Coronary artery (tissue), 2 donors: ENCODE measurements at regions not wholly inside any gene's neighbourhood (a gene's known extent, or its start where the extent isn't known, plus 50 kb on each side); places are given as distances from the start of the nearest gene placed in this dataset.
A peak's percentile ranks its signal among the peaks of the same experiment; 100 is the strongest.

Experiments used
- DNase-seq: peaks from one replicate; pipeline ENCODE4 v3.0.0-alpha.2; 2017; ENCODE audit warnings: low spot score
- H3K27ac ChIP-seq, 2 donors: fragments of 200-600 bp; sonication (generic); one replicate each; pipeline ENCODE4 v1.5.1; 2016 to 2019
- H3K4me3 ChIP-seq: fragments of 200-600 bp; sonication (generic); 2 replicates; pipeline ENCODE4 v1.5.1; 2016; ENCODE audit warnings: mild to moderate bottlenecking, moderate library complexity
- CTCF ChIP-seq: fragments of 200-600 bp; sonication (generic); IDR thresholded peaks from one replicate; pipeline ENCODE4 v1.5.1; 2019; ENCODE audit warnings: antibody characterized with exemption

DNA sequence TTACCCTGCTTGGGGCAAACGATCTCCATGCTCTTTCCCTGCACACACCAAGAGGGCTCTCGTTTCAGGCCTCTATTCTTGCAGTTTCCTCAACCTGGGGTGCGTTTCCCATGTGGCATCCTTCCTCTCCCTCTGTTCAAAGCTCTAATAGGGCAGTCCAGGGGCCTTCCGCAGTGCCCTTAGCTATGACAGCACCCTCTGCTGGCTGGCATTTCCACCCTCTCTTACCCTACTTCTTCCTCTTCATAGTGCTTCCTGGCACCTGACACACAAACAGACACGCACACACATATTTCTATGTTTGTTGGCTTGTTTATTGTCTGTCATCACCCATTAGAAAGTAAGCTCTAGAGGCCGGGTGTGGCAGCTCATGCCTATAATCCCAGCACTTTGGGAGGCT is 294.0 kb downstream of the CLIC5 start:
- Histone ChIP-seq H3K4me3 (no peak overlapping the region), H3K27ac (no peak overlapping the region)
- no peak for DNase-seq
- no peak for TF ChIP-seq CTCF

GRCh38 chr6:45718871-45719270 is 296.8 kb downstream of the CLIC5 start:
- no peak overlapping the region for H3K27ac ChIP-seq
- no peak overlapping the region for H3K4me3 ChIP-seq
- no peak for DNase-seq
- no peak for TF ChIP-seq CTCF

DNA sequence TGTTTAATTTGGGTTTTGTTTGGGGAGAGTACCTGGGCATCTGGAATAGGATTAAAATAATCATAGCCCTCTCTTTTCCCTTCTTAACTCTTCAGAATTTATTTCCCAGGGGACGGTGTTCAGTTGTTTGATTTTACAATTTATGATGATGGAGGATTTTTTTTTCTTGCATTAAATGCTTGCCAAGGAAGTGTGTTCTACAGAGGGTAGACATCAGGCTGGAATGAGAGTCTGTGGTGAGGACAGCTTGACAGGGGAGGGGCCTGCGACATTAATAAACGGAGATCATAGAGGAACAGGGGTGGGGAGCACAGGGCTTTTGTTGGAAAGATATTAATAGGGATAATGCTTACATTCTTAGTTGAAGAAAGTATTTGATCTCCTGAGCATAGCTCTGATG is 297.5 kb downstream of the CLIC5 start:
- H3K4me3 ChIP-seq: no peak overlapping the region
- no peak for DNase-seq
- no peak for TF ChIP-seq CTCF
- no peak overlapping the region for H3K27ac ChIP-seq

- Histone ChIP-seq H3K27ac (no peak overlapping the region), H3K4me3 (no peak overlapping the region)
- TF ChIP-seq CTCF: no peak
- DNase-seq: no peak
Measured at GRCh38 chr6:45717715-45718114, 297.9 kb downstream of the CLIC5 start.

DNA sequence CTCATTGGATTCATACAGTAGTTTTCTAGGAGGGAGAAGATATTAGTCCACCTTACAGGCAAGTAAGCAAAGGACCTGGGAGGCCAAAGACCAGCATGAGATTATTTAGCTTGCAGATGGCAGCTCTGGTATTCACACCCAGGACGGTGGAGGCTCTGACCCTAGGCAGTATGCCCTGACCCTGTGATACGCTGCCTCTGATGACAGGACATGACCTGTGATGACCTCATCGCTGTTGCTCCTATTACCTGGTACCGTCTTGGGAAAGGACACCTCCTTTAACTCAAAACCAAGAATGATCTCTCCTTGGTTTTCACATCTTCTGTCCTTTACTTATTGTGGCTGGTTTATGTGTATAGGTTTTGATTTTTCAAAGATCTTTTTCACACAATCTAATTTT is 298.6 kb downstream of the CLIC5 start:
- Histone ChIP-seq H3K27ac (no peak overlapping the region), H3K4me3 (no peak overlapping the region)
- DNase-seq: no peak
- TF ChIP-seq CTCF: no peak

DNA sequence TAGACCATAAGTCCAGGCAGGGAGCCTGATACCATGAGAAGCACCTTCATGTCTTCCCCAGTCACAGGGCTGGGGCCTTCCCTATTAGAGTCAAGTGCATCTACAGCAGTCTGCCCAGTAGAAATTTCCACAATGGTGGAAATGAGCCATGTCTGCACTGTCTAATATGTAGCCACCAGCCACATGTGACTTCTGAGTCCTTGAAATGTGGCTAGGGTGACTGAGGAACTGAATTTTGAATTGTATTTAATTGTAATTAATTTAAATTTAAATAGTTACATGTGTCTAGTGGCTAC is 300.2 kb downstream of the CLIC5 start:
- no peak for TF ChIP-seq CTCF
- Histone ChIP-seq H3K4me3 (no peak overlapping the region), H3K27ac (no peak overlapping the region)
- DNase-seq: no peak

- Histone ChIP-seq H3K4me3 (peak overlapping the region; percentile 4), H3K27ac (no peak overlapping the region)
- no peak for DNase-seq
- peak; percentile 48 for TF ChIP-seq CTCF
Measured at GRCh38 chr6:45714741-45715507, 300.7 kb downstream of the CLIC5 start.
